IPS DF 4.7 (cell line): ENCODE measurements at regions not wholly inside any gene's neighbourhood (a gene's known extent, or its start where the extent isn't known, plus 50 kb on each side); places are given as distances from the start of the nearest gene placed in this dataset.

Experiments used
- DNase-seq: peaks from one replicate; pipeline ENCODE4 v3.0.0-alpha.2; 2013; ENCODE audit warnings: low spot score; ENCODE audit errors: extremely low read depth

- DNase-seq = no peak
These were observed 913.0 kb upstream of the CNTN5 start for GRCh38 chr11:98107736-98108135.

GRCh38 chr11:98110030-98110429, 910.7 kb upstream of the CNTN5 start:
- no peak for DNase-seq

- no peak for DNase-seq
These were observed 904.9 kb upstream of the CNTN5 start for GRCh38 chr11:98115873-98116272.

- no peak for DNase-seq
These were observed 890.6 kb upstream of the CNTN5 start for GRCh38 chr11:98130117-98130625.

GRCh38 chr11:98136357-98136756, 884.4 kb upstream of the CNTN5 start:
- DNase-seq = no peak

- DNase-seq = no peak
These were observed 883.3 kb upstream of the CNTN5 start for GRCh38 chr11:98137437-98137836.

GRCh38 chr11:98143661-98144060, 877.1 kb upstream of the CNTN5 start:
- DNase-seq = no peak

GRCh38 chr11:98153752-98154151, 867.0 kb upstream of the CNTN5 start:
- no peak for DNase-seq

- DNase-seq = no peak
These were observed 865.1 kb upstream of the CNTN5 start for GRCh38 chr11:98155696-98156095.

GRCh38 chr11:98177925-98178324, 842.8 kb upstream of the CNTN5 start:
- no peak for DNase-seq

- no peak for DNase-seq
These were observed 840.2 kb upstream of the CNTN5 start for GRCh38 chr11:98180511-98180910.

- no peak for DNase-seq
These were observed 839.8 kb upstream of the CNTN5 start for GRCh38 chr11:98180921-98181320.

GRCh38 chr11:98183034-98183433, 837.7 kb upstream of the CNTN5 start:
- DNase-seq = no peak

GRCh38 chr11:98185245-98185644, 835.5 kb upstream of the CNTN5 start:
- no peak for DNase-seq

GRCh38 chr11:98194611-98195010, 826.1 kb upstream of the CNTN5 start:
- no peak for DNase-seq

GRCh38 chr11:98195300-98195699, 825.4 kb upstream of the CNTN5 start:
- no peak for DNase-seq

GRCh38 chr11:98207086-98207485, 813.7 kb upstream of the CNTN5 start:
- no peak for DNase-seq

- DNase-seq = no peak
These were observed 793.5 kb upstream of the CNTN5 start for GRCh38 chr11:98227278-98227677.

- no peak for DNase-seq
These were observed 790.1 kb upstream of the CNTN5 start for GRCh38 chr11:98230678-98231077.

GRCh38 chr11:98234698-98235097, 786.1 kb upstream of the CNTN5 start:
- no peak for DNase-seq

GRCh38 chr11:98243897-98244296, 776.9 kb upstream of the CNTN5 start:
- DNase-seq = no peak

- no peak for DNase-seq
These were observed 759.8 kb upstream of the CNTN5 start for GRCh38 chr11:98260983-98261382.

GRCh38 chr11:98277251-98277912, 743.4 kb upstream of the CNTN5 start:
- no peak for DNase-seq
